ENCODE measurements at regions not wholly inside any gene's neighbourhood (a gene's known extent, or its start where the extent isn't known, plus 50 kb on each side); places are given as distances from the start of the nearest gene placed in this dataset.

DNA sequence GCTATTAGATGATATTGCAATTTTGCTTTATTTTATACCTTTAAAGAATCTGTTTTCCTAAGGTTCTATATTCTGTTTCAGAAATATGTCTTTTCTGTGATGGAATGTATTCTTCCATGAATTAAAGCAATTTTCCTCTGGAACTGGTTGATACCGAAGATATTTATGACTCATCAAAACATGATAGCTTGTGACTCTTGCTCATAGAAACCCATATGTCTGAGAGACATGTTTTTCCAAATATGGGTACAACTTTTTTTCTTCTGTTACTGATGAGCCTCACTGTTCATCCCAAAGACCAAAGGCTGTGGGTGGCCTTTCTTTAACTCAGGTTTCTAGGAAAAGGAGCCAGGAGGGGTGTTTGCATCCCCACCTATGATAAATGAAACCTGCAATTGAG, 126.1 kb upstream of the PAPPA start:
- CTCF ChIA-PET: no interaction called here
- in situ Hi-C loops (cut with HindIII; ENCODE audit: low pct_unique_long_range_greater_than_20kb, low sequenced_read_pairs) (no loop called here), intact Hi-C loops (cut with micrococcal nuclease; ENCODE audit: unreplicated experiment) (no loop called here)
- TF ChIP-seq POLR2AphosphoS5 (IDR thresholded peaks at IDR 0.05; ENCODE audit: low read depth, low read length) (no peak), SIN3A (IDR thresholded peaks at IDR 0.05; ENCODE audit: borderline replicate concordance, insufficient read depth, low read depth, low read length) (no peak), TCF7L2 (IDR thresholded peaks at IDR 0.05; ENCODE audit: low read depth, low read length) (no peak)
- TF ChIP-seq, protein P1, sequence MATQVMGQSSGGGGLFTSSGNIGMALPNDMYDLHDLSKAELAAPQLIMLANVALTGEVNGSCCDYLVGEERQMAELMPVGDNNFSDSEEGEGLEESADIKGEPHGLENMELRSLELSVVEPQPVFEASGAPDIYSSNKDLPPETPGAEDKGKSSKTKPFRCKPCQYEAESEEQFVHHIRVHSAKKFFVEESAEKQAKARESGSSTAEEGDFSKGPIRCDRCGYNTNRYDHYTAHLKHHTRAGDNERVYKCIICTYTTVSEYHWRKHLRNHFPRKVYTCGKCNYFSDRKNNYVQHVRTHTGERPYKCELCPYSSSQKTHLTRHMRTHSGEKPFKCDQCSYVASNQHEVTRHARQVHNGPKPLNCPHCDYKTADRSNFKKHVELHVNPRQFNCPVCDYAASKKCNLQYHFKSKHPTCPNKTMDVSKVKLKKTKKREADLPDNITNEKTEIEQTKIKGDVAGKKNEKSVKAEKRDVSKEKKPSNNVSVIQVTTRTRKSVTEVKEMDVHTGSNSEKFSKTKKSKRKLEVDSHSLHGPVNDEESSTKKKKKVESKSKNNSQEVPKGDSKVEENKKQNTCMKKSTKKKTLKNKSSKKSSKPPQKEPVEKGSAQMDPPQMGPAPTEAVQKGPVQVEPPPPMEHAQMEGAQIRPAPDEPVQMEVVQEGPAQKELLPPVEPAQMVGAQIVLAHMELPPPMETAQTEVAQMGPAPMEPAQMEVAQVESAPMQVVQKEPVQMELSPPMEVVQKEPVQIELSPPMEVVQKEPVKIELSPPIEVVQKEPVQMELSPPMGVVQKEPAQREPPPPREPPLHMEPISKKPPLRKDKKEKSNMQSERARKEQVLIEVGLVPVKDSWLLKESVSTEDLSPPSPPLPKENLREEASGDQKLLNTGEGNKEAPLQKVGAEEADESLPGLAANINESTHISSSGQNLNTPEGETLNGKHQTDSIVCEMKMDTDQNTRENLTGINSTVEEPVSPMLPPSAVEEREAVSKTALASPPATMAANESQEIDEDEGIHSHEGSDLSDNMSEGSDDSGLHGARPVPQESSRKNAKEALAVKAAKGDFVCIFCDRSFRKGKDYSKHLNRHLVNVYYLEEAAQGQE (IDR thresholded peaks at IDR 0.05; ENCODE audit: insufficient read depth in 1 of 2, low read depth in 2 of 2, low read length in 1 of 2): no peak
- TF ChIP-seq, protein P2, sequence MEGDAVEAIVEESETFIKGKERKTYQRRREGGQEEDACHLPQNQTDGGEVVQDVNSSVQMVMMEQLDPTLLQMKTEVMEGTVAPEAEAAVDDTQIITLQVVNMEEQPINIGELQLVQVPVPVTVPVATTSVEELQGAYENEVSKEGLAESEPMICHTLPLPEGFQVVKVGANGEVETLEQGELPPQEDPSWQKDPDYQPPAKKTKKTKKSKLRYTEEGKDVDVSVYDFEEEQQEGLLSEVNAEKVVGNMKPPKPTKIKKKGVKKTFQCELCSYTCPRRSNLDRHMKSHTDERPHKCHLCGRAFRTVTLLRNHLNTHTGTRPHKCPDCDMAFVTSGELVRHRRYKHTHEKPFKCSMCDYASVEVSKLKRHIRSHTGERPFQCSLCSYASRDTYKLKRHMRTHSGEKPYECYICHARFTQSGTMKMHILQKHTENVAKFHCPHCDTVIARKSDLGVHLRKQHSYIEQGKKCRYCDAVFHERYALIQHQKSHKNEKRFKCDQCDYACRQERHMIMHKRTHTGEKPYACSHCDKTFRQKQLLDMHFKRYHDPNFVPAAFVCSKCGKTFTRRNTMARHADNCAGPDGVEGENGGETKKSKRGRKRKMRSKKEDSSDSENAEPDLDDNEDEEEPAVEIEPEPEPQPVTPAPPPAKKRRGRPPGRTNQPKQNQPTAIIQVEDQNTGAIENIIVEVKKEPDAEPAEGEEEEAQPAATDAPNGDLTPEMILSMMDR (IDR thresholded peaks at IDR 0.05): no peak
- Histone ChIP-seq H3K36me3 (ENCODE audit: control insufficient read depth, insufficient read depth, low read length) (no peaks in the 10 kb centered on the region), H3K27ac (ENCODE audit: low read length) (no peak overlapping the region), H3K4me1 (ENCODE audit: control insufficient read depth, insufficient read depth, low read length) (no peaks in the 10 kb centered on the region), H3K9me3 (ENCODE audit: control insufficient read depth, insufficient read depth, low read depth, low read length) (no peaks in the 10 kb centered on the region), H3K4me3 (ENCODE audit: low read depth in 2 of 2, low read length in 2 of 2) (no peak overlapping the region), H3K27me3 (ENCODE audit: control insufficient read depth, insufficient read depth, low read length) (no peaks in the 10 kb centered on the region)
- POLR2A ChIA-PET: no interaction called here
- no TSS peak for BruUV-seq (replicated peaks)
- ATAC-seq (no peak), DNase-seq (ENCODE audit: low read depth, low spot score) (no peak)

GRCh38 chr9:116027951-116028350, 125.6 kb upstream of the PAPPA start:
- H3K27me3 ChIP-seq (ENCODE audit: control insufficient read depth, insufficient read depth, low read length): no peaks in the 10 kb centered on the region
- H3K4me3 ChIP-seq (ENCODE audit: low read depth in 2 of 2, low read length in 2 of 2): no peak overlapping the region
- TF ChIP-seq POLR2AphosphoS5 (IDR thresholded peaks at IDR 0.05; ENCODE audit: low read depth, low read length) (no peak), SIN3A (IDR thresholded peaks at IDR 0.05; ENCODE audit: borderline replicate concordance, insufficient read depth, low read depth, low read length) (no peak), TCF7L2 (IDR thresholded peaks at IDR 0.05; ENCODE audit: low read depth, low read length) (no peak)
- TF ChIP-seq, protein P1 (IDR thresholded peaks at IDR 0.05; ENCODE audit: insufficient read depth in 1 of 2, low read depth in 2 of 2, low read length in 1 of 2): no peak
- TF ChIP-seq, protein P2 (IDR thresholded peaks at IDR 0.05): no peak
- no peaks in the 10 kb centered on the region for H3K36me3 ChIP-seq (ENCODE audit: control insufficient read depth, insufficient read depth, low read length)
- no peaks in the 10 kb centered on the region for H3K4me1 ChIP-seq (ENCODE audit: control insufficient read depth, insufficient read depth, low read length)
- CTCF ChIA-PET: no interaction called here
- BruUV-seq (replicated peaks): no TSS peak
- POLR2A ChIA-PET: no interaction called here
- in situ Hi-C loops (cut with HindIII; ENCODE audit: low pct_unique_long_range_greater_than_20kb, low sequenced_read_pairs): no loop called here
- H3K9me3 ChIP-seq (ENCODE audit: control insufficient read depth, insufficient read depth, low read depth, low read length): no peaks in the 10 kb centered on the region
- ATAC-seq (no peak), DNase-seq (ENCODE audit: low read depth, low spot score) (no peak)
- intact Hi-C loops (cut with micrococcal nuclease; ENCODE audit: unreplicated experiment): no loop called here
- no peak overlapping the region for H3K27ac ChIP-seq (ENCODE audit: low read length)
